H9 (cell line): ENCODE measurements at regions not wholly inside any gene's neighbourhood (a gene's known extent, or its start where the extent isn't known, plus 50 kb on each side); places are given as distances from the start of the nearest gene placed in this dataset.

ENCODE experiments used
- DNase-seq: peaks from one replicate; pipeline ENCODE4 v3.0.0-alpha.2; 2017
- H2AFZ ChIP-seq: one replicate; pipeline ENCODE4 v1.6.1; 2013; ENCODE audit warnings: mild to moderate bottlenecking, low read length, control low read depth, moderate library complexity
- H2AK5ac ChIP-seq: 2 replicates; pipeline ENCODE4 v1.6.1; 2013; ENCODE audit warnings: low read length, control low read depth, mixed read lengths; ENCODE audit not compliant: insufficient read length
- H2BK120ac ChIP-seq: one replicate; pipeline ENCODE4 v1.6.1; 2013; ENCODE audit warnings: low read depth, mild to moderate bottlenecking, low read length, control low read depth, inconsistent platforms; ENCODE audit not compliant: poor library complexity, severe bottlenecking
- H2BK12ac ChIP-seq: 2 replicates; pipeline ENCODE4 v1.6.1; 2013; ENCODE audit warnings: low read length, control low read depth, mixed read lengths, low read depth; ENCODE audit not compliant: insufficient read length
- H2BK15ac ChIP-seq: 2 replicates; pipeline ENCODE4 v1.6.1; 2013; ENCODE audit warnings: low read depth, low read length, control low read depth
- H2BK20ac ChIP-seq: one replicate; pipeline ENCODE4 v1.6.1; 2013; ENCODE audit warnings: low read depth, mild to moderate bottlenecking, low read length, control low read depth, inconsistent platforms; ENCODE audit not compliant: poor library complexity, severe bottlenecking
- H2BK5ac ChIP-seq: 2 replicates; pipeline ENCODE4 v1.6.1; 2013; ENCODE audit warnings: low read length, control low read depth, mixed read lengths; ENCODE audit not compliant: insufficient read length
- H3K14ac ChIP-seq: 2 replicates; pipeline ENCODE4 v1.6.1; 2013; ENCODE audit warnings: low read length, control low read depth; ENCODE audit not compliant: insufficient read depth
- H3K18ac ChIP-seq: 2 replicates; pipeline ENCODE4 v1.6.1; 2013; ENCODE audit warnings: low read depth, mild to moderate bottlenecking, mixed read lengths, low read length, control low read depth; ENCODE audit not compliant: insufficient read length
- H3K23ac ChIP-seq: 2 replicates; pipeline ENCODE4 v1.6.1; 2013; ENCODE audit warnings: low read length, control low read depth, mixed read lengths, low read depth; ENCODE audit not compliant: insufficient read length
- H3K23me2 ChIP-seq: 2 replicates; pipeline ENCODE4 v1.6.1; 2013; ENCODE audit warnings: low read depth, mild to moderate bottlenecking, mixed read lengths, low read length, control low read depth; ENCODE audit not compliant: insufficient read length, poor library complexity, severe bottlenecking
- H3K27ac ChIP-seq: 2 replicates; pipeline ENCODE4 v1.5.1; 2013; ENCODE audit warnings: low read length, control low read depth, mixed read lengths, low read depth; ENCODE audit not compliant: insufficient read length
- H3K27me3 ChIP-seq: 2 replicates; pipeline ENCODE4 v1.6.1; 2013; ENCODE audit warnings: low read length, control low read depth, inconsistent platforms; ENCODE audit not compliant: insufficient read depth
- H3K4ac ChIP-seq: 2 replicates; pipeline ENCODE4 v1.6.1; 2013; ENCODE audit warnings: low read depth, mild to moderate bottlenecking, control low read depth, inconsistent platforms, low read length, moderate library complexity
- H3K4me1 ChIP-seq: 2 replicates; pipeline ENCODE4 v1.6.1; 2013; ENCODE audit warnings: low read length, control low read depth, inconsistent platforms; ENCODE audit not compliant: insufficient read depth
- H3K4me2 ChIP-seq: 2 replicates; pipeline ENCODE4 v1.6.1; 2013; ENCODE audit warnings: low read length, control low read depth, mixed read lengths; ENCODE audit not compliant: insufficient read length, insufficient read depth
- H3K56ac ChIP-seq: 2 replicates; pipeline ENCODE4 v1.6.1; 2013; ENCODE audit warnings: low read depth, mild to moderate bottlenecking, mixed read lengths, low read length, control low read depth; ENCODE audit not compliant: insufficient read length
- H3K79me1 ChIP-seq: 2 replicates; pipeline ENCODE4 v1.6.1; 2013; ENCODE audit warnings: low read depth, mild to moderate bottlenecking, moderate library complexity, low read length, control low read depth, inconsistent platforms; ENCODE audit not compliant: insufficient read depth, poor library complexity, severe bottlenecking
- H3K79me2 ChIP-seq: 2 replicates; pipeline ENCODE4 v1.6.1; 2013; ENCODE audit warnings: low read length, control low read depth, inconsistent platforms; ENCODE audit not compliant: insufficient read depth
- H3K9ac ChIP-seq: 2 replicates; pipeline ENCODE4 v1.6.1; 2013; ENCODE audit warnings: low read length, control low read depth, mixed read lengths; ENCODE audit not compliant: insufficient read length; ENCODE audit errors: extremely low read depth
- H3K9me3 ChIP-seq: one replicate; pipeline ENCODE4 v1.6.1; 2013; ENCODE audit warnings: low read depth, low read length, inconsistent platforms; ENCODE audit not compliant: control insufficient read depth
- H3T11ph ChIP-seq: one replicate; pipeline ENCODE4 v1.6.1; 2013; ENCODE audit warnings: mild to moderate bottlenecking, low read length, control low read depth, inconsistent platforms
- H4K20me1 ChIP-seq: one replicate; pipeline ENCODE4 v1.6.1; 2013; ENCODE audit not compliant: control insufficient read depth, insufficient read length, insufficient read depth
- H4K5ac ChIP-seq: 2 replicates; pipeline ENCODE4 v1.6.1; 2013; ENCODE audit warnings: low read depth, mild to moderate bottlenecking, mixed read lengths, low read length, control low read depth; ENCODE audit not compliant: insufficient read length
- H4K8ac ChIP-seq: replicated peaks from 2 replicates; pipeline ENCODE4 v1.6.1; 2013; ENCODE audit warnings: low read length, control low read depth, mixed read lengths, low read depth; ENCODE audit not compliant: insufficient read length
- H4K91ac ChIP-seq: 2 replicates; pipeline ENCODE4 v1.6.1; 2013; ENCODE audit warnings: low read depth, mild to moderate bottlenecking, moderate library complexity, mixed read lengths, low read length, control low read depth; ENCODE audit not compliant: insufficient read length
- H3K27ac Mint-ChIP-seq, 3 experiments: 2 replicates in 2 of 3; 3 replicates in 1 of 3; pipeline ENCODE4 v1.8.0; 2020 to 2021; ENCODE audit warnings: mixed read lengths in 3 of 3, mild to moderate bottlenecking in 1 of 3, moderate library complexity in 1 of 3
- H3K27me3 Mint-ChIP-seq: 2 replicates; pipeline ENCODE4 v1.8.0; 2021; ENCODE audit warnings: low read depth, mild to moderate bottlenecking, moderate library complexity, mixed read lengths
- H3K36me3 Mint-ChIP-seq, 3 experiments: 2 replicates in 2 of 3; 3 replicates in 1 of 3; pipeline ENCODE4 v1.8.0; 2020 to 2021; ENCODE audit warnings: low read depth in 3 of 3, mixed read lengths in 3 of 3; ENCODE audit not compliant: insufficient read depth in 1 of 3
- H3K4me1 Mint-ChIP-seq, 2 experiments: 2 replicates each; pipeline ENCODE4 v1.8.0; 2020; ENCODE audit warnings: mixed read lengths in 2 of 2
- H3K4me3 Mint-ChIP-seq, 2 experiments: 2 replicates in 1 of 2; 3 replicates in 1 of 2; pipeline ENCODE4 v1.8.0; 2020 to 2021; ENCODE audit warnings: mild to moderate bottlenecking in 2 of 2, mixed read lengths in 2 of 2, moderate library complexity in 1 of 2
- H3K9me3 Mint-ChIP-seq, 2 experiments: 2 replicates in 1 of 2; 3 replicates in 1 of 2; pipeline ENCODE4 v1.8.0; 2020; ENCODE audit warnings: mild to moderate bottlenecking in 2 of 2, mixed read lengths in 2 of 2, moderate library complexity in 1 of 2
- CTCF ChIP-seq: fragments of 200-600 bp; sonication (generic); conservative IDR thresholded peaks from 3 replicates; pipeline ENCODE4 v1.8.0; 2021; ENCODE audit warnings: antibody characterized with exemption, mild to moderate bottlenecking
- WGBS: extraction: QIAGEN DNeasy Blood & Tissue Kit; methylation state at CpG from one replicate; pipeline ENCODE4 v1.1.7; 2013; ENCODE audit warnings: missing lambda C conversion rate, low lambda C conversion rate, mixed read lengths; ENCODE audit not compliant: insufficient read length; ENCODE audit errors: extremely low coverage; 5-methylcytosine and 5-hydroxymethylcytosine counted together

- Histone ChIP-seq H3K4me1 (no peaks in the 10 kb centered on the region), H4K91ac (no peak overlapping the region), H3K4ac (no peak overlapping the region), H2BK5ac (no peak overlapping the region), H2AK5ac (no peak overlapping the region), H4K20me1 (no peaks in the 10 kb centered on the region), H3K4me2 (no peak overlapping the region), H4K5ac (no peak overlapping the region), H4K8ac (no peak overlapping the region), H2BK12ac (no peak overlapping the region), H3K27me3 (no peaks in the 10 kb centered on the region; the same call in 1 of the 2 replicates), H3K23me2 (no peaks in the 10 kb centered on the region), H2BK120ac (no peak overlapping the region), H3K23ac (no peak overlapping the region), H3K9me3 (no peaks in the 10 kb centered on the region), H3K14ac (no peak overlapping the region), H3T11ph (no peak overlapping the region), H2BK20ac (no peak overlapping the region), H3K56ac (no peak overlapping the region), H3K18ac (no peak overlapping the region), H3K79me2 (no peaks in the 10 kb centered on the region), H2BK15ac (no peak overlapping the region), H2AFZ (no peak overlapping the region), H3K79me1 (no peaks in the 10 kb centered on the region), H3K27ac (no peak overlapping the region), H3K9ac (no peak overlapping the region)
- H3K36me3 Mint-ChIP-seq: no peaks in the 10 kb centered on the region
- no peak overlapping the region for H3K4me3 Mint-ChIP-seq
- H3K27ac Mint-ChIP-seq: no peak overlapping the region
- no peak for DNase-seq
- H3K4me1 Mint-ChIP-seq: peaks cover 10 to 13% of the 10 kb centered on the region in 2 experiments
- H3K27me3 Mint-ChIP-seq: peaks cover 69% of the 10 kb centered on the region
- WGBS: no CpG with 5 or more reads among the region's 2 CpGs
- H3K9me3 Mint-ChIP-seq: no peaks in the 10 kb centered on the region; a peak in 1 of 5 replicates
- no peak for TF ChIP-seq CTCF
Observed at GRCh38 chr2:60095202-60095815, 458.1 kb downstream of the BCL11A start.
